Neural cell (in vitro differentiated cells): ENCODE measurements at regions not wholly inside any gene's neighbourhood (a gene's known extent, or its start where the extent isn't known, plus 50 kb on each side); places are given as distances from the start of the nearest gene placed in this dataset.

Experiments used
- RAD21 ChIP-seq: fragments of 450-650 bp; conservative IDR thresholded peaks from 2 replicates; pipeline ENCODE4 v1.6.1; 2014; ENCODE audit warnings: antibody characterized with exemption, mild to moderate bottlenecking, moderate library complexity
- TF ChIP-seq, protein P1 (sequence below): fragments of 450-650 bp; IDR thresholded peaks from 2 replicates; pipeline ENCODE4 v1.5.1; 2014; ENCODE audit warnings: antibody characterized with exemption, mild to moderate bottlenecking, moderate library complexity; ENCODE audit not compliant: poor library complexity, severe bottlenecking
- TF ChIP-seq, protein P2 (sequence below): IDR thresholded peaks from 2 replicates; pipeline ENCODE4 v1.6.1; 2012; ENCODE audit warnings: borderline replicate concordance

DNA sequence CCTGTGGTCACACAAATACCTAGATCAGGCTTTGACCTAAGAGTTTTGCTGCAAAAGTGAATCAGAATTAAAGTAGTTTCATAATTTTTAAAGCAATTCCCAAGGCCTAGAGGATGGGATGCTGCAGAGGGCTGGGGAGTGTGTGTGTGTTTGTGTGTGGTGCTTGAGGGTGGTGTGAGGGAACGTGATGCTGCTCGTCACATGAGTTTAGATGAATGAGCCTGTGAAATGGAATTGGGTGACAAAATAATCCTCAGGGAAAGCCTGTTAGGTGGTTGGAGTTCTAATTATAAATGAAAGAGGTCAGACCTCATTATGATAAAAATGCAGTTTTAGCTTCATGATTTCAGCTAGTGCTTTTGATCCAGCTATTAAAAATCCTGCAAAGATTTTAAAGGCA, 87.5 kb upstream of the TMEM170B start:
- TF ChIP-seq, protein P1, sequence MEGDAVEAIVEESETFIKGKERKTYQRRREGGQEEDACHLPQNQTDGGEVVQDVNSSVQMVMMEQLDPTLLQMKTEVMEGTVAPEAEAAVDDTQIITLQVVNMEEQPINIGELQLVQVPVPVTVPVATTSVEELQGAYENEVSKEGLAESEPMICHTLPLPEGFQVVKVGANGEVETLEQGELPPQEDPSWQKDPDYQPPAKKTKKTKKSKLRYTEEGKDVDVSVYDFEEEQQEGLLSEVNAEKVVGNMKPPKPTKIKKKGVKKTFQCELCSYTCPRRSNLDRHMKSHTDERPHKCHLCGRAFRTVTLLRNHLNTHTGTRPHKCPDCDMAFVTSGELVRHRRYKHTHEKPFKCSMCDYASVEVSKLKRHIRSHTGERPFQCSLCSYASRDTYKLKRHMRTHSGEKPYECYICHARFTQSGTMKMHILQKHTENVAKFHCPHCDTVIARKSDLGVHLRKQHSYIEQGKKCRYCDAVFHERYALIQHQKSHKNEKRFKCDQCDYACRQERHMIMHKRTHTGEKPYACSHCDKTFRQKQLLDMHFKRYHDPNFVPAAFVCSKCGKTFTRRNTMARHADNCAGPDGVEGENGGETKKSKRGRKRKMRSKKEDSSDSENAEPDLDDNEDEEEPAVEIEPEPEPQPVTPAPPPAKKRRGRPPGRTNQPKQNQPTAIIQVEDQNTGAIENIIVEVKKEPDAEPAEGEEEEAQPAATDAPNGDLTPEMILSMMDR: no peak
- TF ChIP-seq, protein P2, sequence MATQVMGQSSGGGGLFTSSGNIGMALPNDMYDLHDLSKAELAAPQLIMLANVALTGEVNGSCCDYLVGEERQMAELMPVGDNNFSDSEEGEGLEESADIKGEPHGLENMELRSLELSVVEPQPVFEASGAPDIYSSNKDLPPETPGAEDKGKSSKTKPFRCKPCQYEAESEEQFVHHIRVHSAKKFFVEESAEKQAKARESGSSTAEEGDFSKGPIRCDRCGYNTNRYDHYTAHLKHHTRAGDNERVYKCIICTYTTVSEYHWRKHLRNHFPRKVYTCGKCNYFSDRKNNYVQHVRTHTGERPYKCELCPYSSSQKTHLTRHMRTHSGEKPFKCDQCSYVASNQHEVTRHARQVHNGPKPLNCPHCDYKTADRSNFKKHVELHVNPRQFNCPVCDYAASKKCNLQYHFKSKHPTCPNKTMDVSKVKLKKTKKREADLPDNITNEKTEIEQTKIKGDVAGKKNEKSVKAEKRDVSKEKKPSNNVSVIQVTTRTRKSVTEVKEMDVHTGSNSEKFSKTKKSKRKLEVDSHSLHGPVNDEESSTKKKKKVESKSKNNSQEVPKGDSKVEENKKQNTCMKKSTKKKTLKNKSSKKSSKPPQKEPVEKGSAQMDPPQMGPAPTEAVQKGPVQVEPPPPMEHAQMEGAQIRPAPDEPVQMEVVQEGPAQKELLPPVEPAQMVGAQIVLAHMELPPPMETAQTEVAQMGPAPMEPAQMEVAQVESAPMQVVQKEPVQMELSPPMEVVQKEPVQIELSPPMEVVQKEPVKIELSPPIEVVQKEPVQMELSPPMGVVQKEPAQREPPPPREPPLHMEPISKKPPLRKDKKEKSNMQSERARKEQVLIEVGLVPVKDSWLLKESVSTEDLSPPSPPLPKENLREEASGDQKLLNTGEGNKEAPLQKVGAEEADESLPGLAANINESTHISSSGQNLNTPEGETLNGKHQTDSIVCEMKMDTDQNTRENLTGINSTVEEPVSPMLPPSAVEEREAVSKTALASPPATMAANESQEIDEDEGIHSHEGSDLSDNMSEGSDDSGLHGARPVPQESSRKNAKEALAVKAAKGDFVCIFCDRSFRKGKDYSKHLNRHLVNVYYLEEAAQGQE: no peak
- TF ChIP-seq RAD21: no peak
